GM19455 (cell line): ENCODE measurements at regions not wholly inside any gene's neighbourhood (a gene's known extent, or its start where the extent isn't known, plus 50 kb on each side); places are given as distances from the start of the nearest gene placed in this dataset.
"Not testable (repeated sequence)": the region's sequence is repeated elsewhere in the genome, so short reads cannot be mapped to it uniquely, and the experiment has no call there.

Source experiments
- ATAC-seq: cut with Tn5 transposase; IDR thresholded peaks from one replicate; pipeline ENCODE4 v1.9.1; 2021; ENCODE audit not compliant: unreplicated experiment

GRCh38 chr14:71416392-71416791, 509.1 kb downstream of the PCNX1 start:
- no peak for ATAC-seq

- ATAC-seq: no peak
These were observed 511.4 kb downstream of the PCNX1 start for GRCh38 chr14:71418532-71419245.

GRCh38 chr14:71423481-71423880, 508.7 kb upstream of the RGS6 start:
- ATAC-seq: no peak

GRCh38 chr14:71424941-71425340, 507.3 kb upstream of the RGS6 start:
- no peak for ATAC-seq

- ATAC-seq: no peak
These were observed 506.2 kb upstream of the RGS6 start for GRCh38 chr14:71426001-71426400.

- no peak for ATAC-seq
These were observed 502.3 kb upstream of the RGS6 start for GRCh38 chr14:71429902-71430301.

GRCh38 chr14:71430321-71430677, 501.9 kb upstream of the RGS6 start:
- ATAC-seq: no peak

- no peak for ATAC-seq
These were observed 501.4 kb upstream of the RGS6 start for GRCh38 chr14:71430678-71431376.

- ATAC-seq: no peak
These were observed 499.7 kb upstream of the RGS6 start for GRCh38 chr14:71432334-71433110.

GRCh38 chr14:71433303-71433702, 498.9 kb upstream of the RGS6 start:
- ATAC-seq: no peak

- not testable (repeated sequence) for ATAC-seq
These were observed 496.6 kb upstream of the RGS6 start for GRCh38 chr14:71435641-71436040.

GRCh38 chr14:71437870-71438269, 494.4 kb upstream of the RGS6 start:
- ATAC-seq: no peak

GRCh38 chr14:71438684-71439083, 493.5 kb upstream of the RGS6 start:
- ATAC-seq: no peak

- no peak for ATAC-seq
These were observed 491.1 kb upstream of the RGS6 start for GRCh38 chr14:71441126-71441525.

GRCh38 chr14:71444030-71444822, 488.0 kb upstream of the RGS6 start:
- no peak for ATAC-seq

- no peak for ATAC-seq
These were observed 483.6 kb upstream of the RGS6 start for GRCh38 chr14:71448431-71449315.

- ATAC-seq: no peak
These were observed 482.7 kb upstream of the RGS6 start for GRCh38 chr14:71449316-71450055.

GRCh38 chr14:71451501-71451900, 480.7 kb upstream of the RGS6 start:
- no peak for ATAC-seq

GRCh38 chr14:71452539-71452938, 479.7 kb upstream of the RGS6 start:
- ATAC-seq: no peak
